GM21723 (cell line): ENCODE measurements at regions not wholly inside any gene's neighbourhood (a gene's known extent, or its start where the extent isn't known, plus 50 kb on each side); places are given as distances from the start of the nearest gene placed in this dataset.

Experiments
- ATAC-seq: cut with Tn5 transposase; IDR thresholded peaks from one replicate; pipeline ENCODE4 v1.9.1; 2021; ENCODE audit warnings: mild to moderate bottlenecking, moderate library complexity; ENCODE audit not compliant: unreplicated experiment

- ATAC-seq: no peak
Measured at GRCh38 chr13:33512880-33513554, 227.5 kb upstream of the STARD13 start.

GRCh38 chr13:33514362-33514761 lies 228.8 kb upstream of the STARD13 start:
- no peak for ATAC-seq

- no peak for ATAC-seq
Measured at GRCh38 chr13:33515146-33515545, 229.6 kb upstream of the STARD13 start.

GRCh38 chr13:33518452-33518851 lies 232.9 kb upstream of the STARD13 start:
- ATAC-seq: no peak

GRCh38 chr13:33519561-33520467 lies 234.3 kb upstream of the STARD13 start:
- ATAC-seq: no peak

GRCh38 chr13:33520468-33520839 lies 234.9 kb upstream of the STARD13 start:
- no peak for ATAC-seq

GRCh38 chr13:33524086-33524485 lies 238.5 kb upstream of the STARD13 start:
- ATAC-seq: no peak

GRCh38 chr13:33525763-33526162 lies 240.2 kb upstream of the STARD13 start:
- no peak for ATAC-seq

GRCh38 chr13:33526718-33527117 lies 241.2 kb upstream of the STARD13 start:
- no peak for ATAC-seq

GRCh38 chr13:33528896-33529295 lies 243.3 kb upstream of the STARD13 start:
- no peak for ATAC-seq

- ATAC-seq: no peak
Measured at GRCh38 chr13:33531484-33531883, 245.9 kb upstream of the STARD13 start.

- no peak for ATAC-seq
Measured at GRCh38 chr13:33535061-33535460, 249.5 kb upstream of the STARD13 start.

- no peak for ATAC-seq
Measured at GRCh38 chr13:33536601-33537000, 251.0 kb upstream of the STARD13 start.

GRCh38 chr13:33537026-33537425 lies 251.5 kb upstream of the STARD13 start:
- ATAC-seq: no peak

GRCh38 chr13:33537676-33538075 lies 252.1 kb upstream of the STARD13 start:
- ATAC-seq: no peak

GRCh38 chr13:33541456-33541855 lies 255.9 kb upstream of the STARD13 start:
- no peak for ATAC-seq

GRCh38 chr13:33541962-33542308 lies 256.4 kb upstream of the STARD13 start:
- no peak for ATAC-seq

GRCh38 chr13:33542309-33543088 lies 256.9 kb upstream of the STARD13 start:
- peak; percentile 83 for ATAC-seq

GRCh38 chr13:33543089-33543459 lies 257.5 kb upstream of the STARD13 start:
- peak; percentile 8 for ATAC-seq

GRCh38 chr13:33543631-33544265 lies 258.2 kb upstream of the STARD13 start:
- no peak for ATAC-seq

- ATAC-seq: no peak
Measured at GRCh38 chr13:33544308-33544707, 258.8 kb upstream of the STARD13 start.
